GM13977 (cell line): ENCODE measurements at regions not wholly inside any gene's neighbourhood (a gene's known extent, or its start where the extent isn't known, plus 50 kb on each side); places are given as distances from the start of the nearest gene placed in this dataset.
"Not testable (repeated sequence)": the region's sequence is repeated elsewhere in the genome, so short reads cannot be mapped to it uniquely, and the experiment has no call there.

Source experiments
- DNase-seq: peaks from one replicate; pipeline ENCODE4 v3.0.0; 2012; ENCODE audit warnings: low spot score
- CTCF ChIP-seq: IDR thresholded peaks from 2 replicates; pipeline ENCODE4 v1.5.1; 2012; ENCODE audit warnings: mild to moderate bottlenecking, control low read depth; ENCODE audit not compliant: insufficient read depth; ENCODE audit errors: extremely low read depth, missing control alignments
- in situ Hi-C: fragments of 300-500 bp; cut with MboI; formaldehyde crosslinking; loops from one replicate; pipeline ENCODE4 v1.12.0; 2022; ENCODE audit warnings: low sequenced_read_pairs, low pct_unique_long_range_greater_than_20kb, mixed read lengths, inconsistent platforms; ENCODE audit not compliant: unreplicated experiment

GRCh38 chr3:194959217-194959616 lies 273.5 kb downstream of the FAM43A start:
- in situ Hi-C loops, result loop anchor here (25.0 kb wide), 1 partner anchor 272 kb away; the partner anchor contains the start of gene FAM43A
- TF ChIP-seq CTCF, result no peak
- no peak for DNase-seq

GRCh38 chr3:194959666-194960065 lies 274.0 kb downstream of the FAM43A start:
- not testable (repeated sequence) for DNase-seq
- in situ Hi-C loops, result loop anchor here (25.0 kb wide), 1 partner anchor 272 kb away; the partner anchor contains the start of gene FAM43A

- DNase-seq, result no peak
- TF ChIP-seq CTCF, result no peak
- in situ Hi-C loops, result loop anchor here (25.0 kb wide), 1 partner anchor 273 kb away; the partner anchor contains the start of gene FAM43A
These were observed 274.9 kb downstream of the FAM43A start for GRCh38 chr3:194960446-194961032.

- in situ Hi-C loops, result loop anchor here (25.0 kb wide), 1 partner anchor 274 kb away; the partner anchor contains the start of gene FAM43A
- no peak for TF ChIP-seq CTCF
These were observed 275.5 kb downstream of the FAM43A start for GRCh38 chr3:194961149-194961548.

GRCh38 chr3:194961571-194961970 lies 275.9 kb downstream of the FAM43A start:
- DNase-seq, result no peak
- in situ Hi-C loops, result loop anchor here (25.0 kb wide), 1 partner anchor 274 kb away; the partner anchor contains the start of gene FAM43A
- TF ChIP-seq CTCF, result no peak

More at GRCh38 chr3:194961149-194961548, 275.5 kb downstream of the FAM43A start:
- DNase-seq, result no peak

- in situ Hi-C loops, result loop anchor here (25.0 kb wide), 1 partner anchor 275 kb away; the partner anchor contains the start of gene FAM43A
These were observed 276.4 kb downstream of the FAM43A start for GRCh38 chr3:194962056-194962455.

More at GRCh38 chr3:194962056-194962455, 276.4 kb downstream of the FAM43A start:
- DNase-seq, result no peak
- no peak for TF ChIP-seq CTCF
